ENCODE measurements at regions not wholly inside any gene's neighbourhood (a gene's known extent, or its start where the extent isn't known, plus 50 kb on each side); places are given as distances from the start of the nearest gene placed in this dataset.

DNA sequence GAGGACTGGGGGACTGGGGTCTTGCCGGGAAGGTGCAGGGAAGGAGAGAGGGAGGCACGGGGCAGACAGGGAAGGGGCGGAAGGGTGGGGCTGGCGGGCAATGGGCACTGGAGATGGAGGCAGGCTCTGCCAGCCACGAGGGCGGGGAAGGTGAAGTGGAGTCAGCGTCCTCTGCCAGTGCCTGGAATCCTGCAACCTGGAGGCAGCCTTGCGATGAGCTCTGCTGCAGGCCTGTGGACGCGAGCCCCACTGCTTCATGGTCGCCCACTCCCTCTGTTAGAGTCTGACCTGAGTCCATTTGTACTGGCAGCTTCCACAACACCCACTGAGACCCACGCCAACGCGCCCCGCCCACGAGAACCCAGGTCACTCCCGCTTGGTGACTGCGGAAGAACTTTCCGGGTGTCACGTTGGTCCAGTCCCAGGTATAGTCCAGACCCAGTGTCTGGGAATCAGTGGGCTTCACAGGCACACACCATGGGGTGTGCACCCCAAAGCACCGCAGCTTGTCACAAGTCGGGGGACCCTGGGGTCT is 106.4 kb upstream of the PPP1R26 start:
- Histone ChIP-seq H4K20me1 (ENCODE audit: insufficient read depth) (no peaks in the 10 kb centered on the region), H3K27me3 (ENCODE audit: insufficient read depth, low read depth) (peaks cover 25% of the 10 kb centered on the region), H3K4me1 (ENCODE audit: low read depth, poor library complexity, severe bottlenecking) (no peaks in the 10 kb centered on the region), H3K4me3 (IDR thresholded peaks at IDR 0.05; ENCODE audit: insufficient read depth, low read depth, low read length) (no peak overlapping the region), H3K9ac (no peak overlapping the region), H2AFZ (ENCODE audit: low read depth) (no peak overlapping the region), H3K79me2 (ENCODE audit: insufficient read depth, low read depth) (no peaks in the 10 kb centered on the region), H3K36me3 (ENCODE audit: insufficient read depth) (no peaks in the 10 kb centered on the region), H3K4me2 (no peak overlapping the region), H3K27ac (no peak overlapping the region)
- TF ChIP-seq, protein P1, sequence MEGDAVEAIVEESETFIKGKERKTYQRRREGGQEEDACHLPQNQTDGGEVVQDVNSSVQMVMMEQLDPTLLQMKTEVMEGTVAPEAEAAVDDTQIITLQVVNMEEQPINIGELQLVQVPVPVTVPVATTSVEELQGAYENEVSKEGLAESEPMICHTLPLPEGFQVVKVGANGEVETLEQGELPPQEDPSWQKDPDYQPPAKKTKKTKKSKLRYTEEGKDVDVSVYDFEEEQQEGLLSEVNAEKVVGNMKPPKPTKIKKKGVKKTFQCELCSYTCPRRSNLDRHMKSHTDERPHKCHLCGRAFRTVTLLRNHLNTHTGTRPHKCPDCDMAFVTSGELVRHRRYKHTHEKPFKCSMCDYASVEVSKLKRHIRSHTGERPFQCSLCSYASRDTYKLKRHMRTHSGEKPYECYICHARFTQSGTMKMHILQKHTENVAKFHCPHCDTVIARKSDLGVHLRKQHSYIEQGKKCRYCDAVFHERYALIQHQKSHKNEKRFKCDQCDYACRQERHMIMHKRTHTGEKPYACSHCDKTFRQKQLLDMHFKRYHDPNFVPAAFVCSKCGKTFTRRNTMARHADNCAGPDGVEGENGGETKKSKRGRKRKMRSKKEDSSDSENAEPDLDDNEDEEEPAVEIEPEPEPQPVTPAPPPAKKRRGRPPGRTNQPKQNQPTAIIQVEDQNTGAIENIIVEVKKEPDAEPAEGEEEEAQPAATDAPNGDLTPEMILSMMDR (conservative IDR thresholded peaks at IDR 0.05; ENCODE audit: low read depth, low read length) = no peak

DNA sequence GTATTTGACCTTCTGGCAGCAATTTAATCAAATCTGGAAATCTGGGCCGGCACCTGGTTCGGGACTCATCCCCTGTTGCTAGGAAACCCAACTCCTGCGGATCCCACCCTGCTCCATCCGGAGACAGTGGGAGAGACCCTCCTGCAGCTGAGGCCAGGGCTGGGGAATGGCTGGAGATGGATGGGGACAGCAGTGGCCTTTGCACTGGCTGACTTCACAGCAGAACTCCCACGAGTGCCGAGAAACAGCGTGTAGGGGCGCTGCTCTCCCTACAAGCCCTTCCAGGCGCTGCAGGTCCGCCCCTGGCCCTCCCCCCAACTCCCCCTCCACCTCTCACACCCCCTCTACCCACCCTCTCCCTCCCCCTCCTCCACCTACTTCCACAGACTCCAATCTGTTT is 105.8 kb upstream of the PPP1R26 start:
- Histone ChIP-seq H3K9ac (no peak overlapping the region), H3K27me3 (ENCODE audit: insufficient read depth, low read depth) (peaks cover 25% of the 10 kb centered on the region), H3K4me3 (IDR thresholded peaks at IDR 0.05; ENCODE audit: insufficient read depth, low read depth, low read length) (no peak overlapping the region), H4K20me1 (ENCODE audit: insufficient read depth) (no peaks in the 10 kb centered on the region), H3K79me2 (ENCODE audit: insufficient read depth, low read depth) (no peaks in the 10 kb centered on the region), H2AFZ (ENCODE audit: low read depth) (no peak overlapping the region), H3K4me1 (ENCODE audit: low read depth, poor library complexity, severe bottlenecking) (no peaks in the 10 kb centered on the region), H3K36me3 (ENCODE audit: insufficient read depth) (no peaks in the 10 kb centered on the region), H3K27ac (no peak overlapping the region), H3K4me2 (no peak overlapping the region)
- TF ChIP-seq, protein P1 (conservative IDR thresholded peaks at IDR 0.05; ENCODE audit: low read depth, low read length) = no peak

DNA sequence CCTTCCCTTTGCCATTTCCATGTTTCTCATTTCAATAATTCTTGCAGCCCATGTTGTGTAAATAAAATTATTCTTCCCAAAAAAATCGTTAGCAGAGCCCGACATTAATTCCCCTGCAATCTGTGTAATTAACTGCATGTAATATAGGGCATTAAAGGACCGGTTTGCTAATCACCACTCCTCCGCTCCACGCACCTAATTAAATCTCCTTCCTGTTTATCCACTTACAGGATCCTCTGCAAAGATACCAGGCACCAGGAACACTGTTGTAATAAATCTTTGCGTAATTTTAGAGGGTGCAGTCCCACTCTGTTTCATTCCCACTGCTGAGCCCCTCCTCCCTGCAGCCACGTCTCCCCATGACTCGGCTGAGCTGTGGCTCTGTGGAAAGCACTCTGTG is 105.0 kb upstream of the PPP1R26 start:
- Histone ChIP-seq H2AFZ (ENCODE audit: low read depth) (no peak overlapping the region), H4K20me1 (ENCODE audit: insufficient read depth) (no peaks in the 10 kb centered on the region), H3K4me3 (IDR thresholded peaks at IDR 0.05; ENCODE audit: insufficient read depth, low read depth, low read length) (no peak overlapping the region), H3K36me3 (ENCODE audit: insufficient read depth) (no peaks in the 10 kb centered on the region), H3K79me2 (ENCODE audit: insufficient read depth, low read depth) (no peaks in the 10 kb centered on the region), H3K27ac (no peak overlapping the region), H3K4me1 (ENCODE audit: low read depth, poor library complexity, severe bottlenecking) (no peaks in the 10 kb centered on the region), H3K27me3 (ENCODE audit: insufficient read depth, low read depth) (peaks cover 25% of the 10 kb centered on the region), H3K4me2 (no peak overlapping the region), H3K9ac (no peak overlapping the region)
- TF ChIP-seq, protein P1 (conservative IDR thresholded peaks at IDR 0.05; ENCODE audit: low read depth, low read length) = no peak

DNA sequence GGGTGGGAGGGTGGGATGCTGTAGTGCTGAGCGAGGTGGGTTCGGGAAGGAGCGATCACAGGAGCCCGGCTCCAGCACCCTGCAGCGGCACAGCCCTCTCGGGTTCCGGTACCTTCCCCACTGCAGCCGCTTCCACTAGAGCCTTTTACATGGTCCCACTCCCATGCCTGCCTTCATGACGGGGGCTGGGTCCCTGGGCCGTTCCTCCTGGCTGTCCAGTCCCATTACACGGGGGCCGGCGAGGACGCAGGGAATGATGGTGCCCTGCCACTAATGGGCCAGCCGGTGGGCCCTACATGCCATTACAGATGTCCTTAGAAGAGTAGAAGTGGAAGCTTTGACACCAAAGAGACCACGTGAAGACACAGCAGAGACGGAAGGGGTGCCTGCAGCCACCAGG is 104.6 kb upstream of the PPP1R26 start:
- H3K4me1 ChIP-seq (ENCODE audit: low read depth, poor library complexity, severe bottlenecking) = no peaks in the 10 kb centered on the region
- H3K27ac ChIP-seq = no peak overlapping the region
- H3K4me2 ChIP-seq = no peak overlapping the region
- H4K20me1 ChIP-seq (ENCODE audit: insufficient read depth) = no peaks in the 10 kb centered on the region
- no peak overlapping the region for H3K4me3 ChIP-seq (IDR thresholded peaks at IDR 0.05; ENCODE audit: insufficient read depth, low read depth, low read length)
- peaks cover 25% of the 10 kb centered on the region for H3K27me3 ChIP-seq (ENCODE audit: insufficient read depth, low read depth)
- TF ChIP-seq, protein P1 (conservative IDR thresholded peaks at IDR 0.05; ENCODE audit: low read depth, low read length) = no peak
- no peaks in the 10 kb centered on the region for H3K36me3 ChIP-seq (ENCODE audit: insufficient read depth)
- H2AFZ ChIP-seq (ENCODE audit: low read depth) = no peak overlapping the region
- no peaks in the 10 kb centered on the region for H3K79me2 ChIP-seq (ENCODE audit: insufficient read depth, low read depth)
- H3K9ac ChIP-seq = no peak overlapping the region
